Ascending aorta (tissue), 2 donors: ENCODE measurements at regions not wholly inside any gene's neighbourhood (a gene's known extent, or its start where the extent isn't known, plus 50 kb on each side); places are given as distances from the start of the nearest gene placed in this dataset.

Experiments
- DNase-seq, 2 donors: peaks; one replicate each; pipeline ENCODE4 v3.0.0-alpha.2; 2019; ENCODE audit warnings: low spot score in 2 of 2
- H3K27ac ChIP-seq, 2 donors: fragments of 200-600 bp; sonication (generic); one replicate each; pipeline ENCODE4 v1.5.1; 2016 to 2017; ENCODE audit warnings: mild to moderate bottlenecking in 1 of 2
- H3K27me3 ChIP-seq: fragments of 200-600 bp; sonication (generic); one replicate; pipeline ENCODE4 v1.5.1; 2017
- H3K36me3 ChIP-seq, 2 donors: fragments of 200-600 bp; sonication (generic); one replicate each; pipeline ENCODE4 v1.5.1; 2016
- H3K4me1 ChIP-seq, 2 donors: fragments of 200-600 bp; sonication (generic); one replicate each; pipeline ENCODE4 v1.5.1; 2016 to 2017; ENCODE audit warnings: mild to moderate bottlenecking in 1 of 2
- H3K4me3 ChIP-seq, 2 donors: fragments of 200-600 bp; sonication (generic); one replicate each; pipeline ENCODE4 v1.5.1; 2016 to 2017; ENCODE audit warnings: mild to moderate bottlenecking in 1 of 2
- H3K9me3 ChIP-seq, 2 donors: fragments of 200-600 bp; sonication (generic); one replicate each; pipeline ENCODE4 v1.5.1; 2016
- intact Hi-C: fragments of 100-400 bp; cut with DNase I; formaldehyde crosslinking; loops from one replicate; pipeline ENCODE4 v1.15.1; 2023
- TF ChIP-seq, protein P1 (sequence below), 3 experiments: fragments of 200-600 bp in 2 of 3; fragments of 450-650 bp in 1 of 3; sonication (generic) in 2 of 3; IDR thresholded peaks; one replicate each; pipeline ENCODE4 v1.5.1; 2016 to 2019; ENCODE audit warnings: antibody characterized with exemption in 3 of 3, mild to moderate bottlenecking in 1 of 3, moderate library complexity in 1 of 3

DNA sequence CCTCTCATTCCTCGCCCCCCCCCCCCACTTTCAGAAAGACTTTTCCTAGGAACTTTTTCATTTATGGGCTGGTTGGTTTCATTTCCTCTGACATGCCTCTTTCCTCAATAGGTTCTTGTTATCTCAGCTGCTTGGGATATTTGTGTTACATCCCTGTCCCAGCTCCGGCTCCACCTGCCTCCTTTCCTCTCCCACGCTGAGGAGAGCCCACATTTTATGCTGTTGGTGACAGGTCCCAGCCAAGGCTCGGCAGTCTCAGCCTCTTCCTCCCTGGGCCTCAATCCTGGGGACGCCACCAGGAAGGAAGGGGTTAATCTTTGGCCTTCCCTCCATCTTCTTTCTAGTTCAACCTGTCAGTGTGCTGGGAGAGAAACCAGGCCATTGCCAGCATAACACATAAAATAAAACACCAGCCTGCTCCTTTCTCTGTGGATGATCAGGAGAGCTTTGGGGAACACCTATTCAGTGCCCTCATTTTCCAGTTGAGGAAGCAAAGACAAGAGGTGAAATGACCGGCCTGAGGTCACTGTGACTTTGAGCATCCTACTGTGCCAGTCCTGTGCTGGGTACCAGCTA is 216.9 kb upstream of the TNP1 start:
- Histone ChIP-seq H3K4me1 (peaks cover 0 to 10% of the 10 kb centered on the region in 2 donors), H3K27ac (no peak overlapping the region), H3K36me3 (no peaks in the 10 kb centered on the region), H3K27me3 (no peaks in the 10 kb centered on the region), H3K9me3 (no peaks in the 10 kb centered on the region), H3K4me3 (no peak overlapping the region)
- TF ChIP-seq, protein P1, sequence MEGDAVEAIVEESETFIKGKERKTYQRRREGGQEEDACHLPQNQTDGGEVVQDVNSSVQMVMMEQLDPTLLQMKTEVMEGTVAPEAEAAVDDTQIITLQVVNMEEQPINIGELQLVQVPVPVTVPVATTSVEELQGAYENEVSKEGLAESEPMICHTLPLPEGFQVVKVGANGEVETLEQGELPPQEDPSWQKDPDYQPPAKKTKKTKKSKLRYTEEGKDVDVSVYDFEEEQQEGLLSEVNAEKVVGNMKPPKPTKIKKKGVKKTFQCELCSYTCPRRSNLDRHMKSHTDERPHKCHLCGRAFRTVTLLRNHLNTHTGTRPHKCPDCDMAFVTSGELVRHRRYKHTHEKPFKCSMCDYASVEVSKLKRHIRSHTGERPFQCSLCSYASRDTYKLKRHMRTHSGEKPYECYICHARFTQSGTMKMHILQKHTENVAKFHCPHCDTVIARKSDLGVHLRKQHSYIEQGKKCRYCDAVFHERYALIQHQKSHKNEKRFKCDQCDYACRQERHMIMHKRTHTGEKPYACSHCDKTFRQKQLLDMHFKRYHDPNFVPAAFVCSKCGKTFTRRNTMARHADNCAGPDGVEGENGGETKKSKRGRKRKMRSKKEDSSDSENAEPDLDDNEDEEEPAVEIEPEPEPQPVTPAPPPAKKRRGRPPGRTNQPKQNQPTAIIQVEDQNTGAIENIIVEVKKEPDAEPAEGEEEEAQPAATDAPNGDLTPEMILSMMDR (IDR thresholded peaks at IDR 0.05) = no peak
- no peak for DNase-seq
- intact Hi-C loops = no loop called here

DNA sequence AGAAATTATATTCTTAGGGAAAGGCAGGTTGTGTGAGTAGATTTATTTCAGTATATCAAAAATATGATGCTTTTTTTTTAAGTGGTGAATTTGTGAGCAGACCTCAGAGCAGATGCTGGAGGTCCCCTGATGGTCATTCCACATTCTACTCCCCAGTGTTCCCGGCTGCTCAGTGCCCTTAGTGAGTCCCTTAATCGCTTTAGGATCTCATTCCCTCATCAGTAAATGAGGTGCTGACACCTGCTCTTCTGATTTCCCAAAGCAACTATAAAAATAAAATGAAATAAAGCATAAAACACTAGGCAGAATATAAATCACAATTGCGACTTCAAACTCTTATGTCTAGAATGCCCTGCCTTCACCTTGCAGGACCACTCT is 216.2 kb upstream of the TNP1 start:
- Histone ChIP-seq H3K36me3 (no peaks in the 10 kb centered on the region), H3K27ac (no peak overlapping the region), H3K4me3 (no peak overlapping the region), H3K4me1 (peaks cover 0 to 10% of the 10 kb centered on the region in 2 donors), H3K9me3 (no peaks in the 10 kb centered on the region), H3K27me3 (no peaks in the 10 kb centered on the region)
- DNase-seq = no peak
- TF ChIP-seq, protein P1 (IDR thresholded peaks at IDR 0.05) = no peak
- intact Hi-C loops = no loop called here

DNA sequence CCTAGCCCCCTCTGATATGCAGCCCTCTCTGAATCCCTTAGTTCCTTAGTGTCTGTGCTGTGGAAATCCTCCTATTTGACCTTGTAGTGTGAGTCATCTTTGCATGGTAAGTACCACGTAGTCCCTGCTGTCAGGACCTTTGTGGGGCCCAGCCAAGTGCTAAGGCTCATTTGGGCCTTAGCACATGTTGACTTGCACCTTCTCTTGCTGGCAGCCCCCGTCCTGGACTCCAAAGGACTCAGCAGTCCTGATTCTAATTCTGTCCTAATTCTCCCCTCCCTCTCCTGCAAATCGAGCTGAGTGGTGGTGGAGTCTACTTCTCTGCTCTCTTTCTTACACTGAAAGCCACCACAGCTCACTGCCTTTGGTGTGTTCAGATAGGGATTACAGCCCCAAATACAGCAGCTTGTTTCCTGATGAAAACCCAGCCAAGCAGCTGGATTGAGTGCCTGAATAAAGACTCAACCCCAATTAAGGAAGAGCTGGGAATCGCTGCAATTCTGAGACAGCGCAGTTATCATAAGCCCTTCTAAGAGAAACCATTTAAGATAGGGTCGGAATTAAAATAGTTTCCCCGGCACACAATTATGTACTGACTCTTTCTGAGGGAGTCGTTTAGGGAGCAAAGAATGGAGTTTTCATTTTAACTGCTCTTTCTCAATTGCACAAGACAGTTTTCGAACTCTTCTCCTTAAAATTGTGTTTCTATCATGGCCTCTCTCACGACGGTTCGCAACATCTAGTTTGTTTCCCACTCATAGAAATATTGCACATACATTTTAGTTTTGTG is 215.6 kb upstream of the TNP1 start:
- TF ChIP-seq, protein P1 (IDR thresholded peaks at IDR 0.05) = no peak
- no peaks in the 10 kb centered on the region for H3K27me3 ChIP-seq

DNA sequence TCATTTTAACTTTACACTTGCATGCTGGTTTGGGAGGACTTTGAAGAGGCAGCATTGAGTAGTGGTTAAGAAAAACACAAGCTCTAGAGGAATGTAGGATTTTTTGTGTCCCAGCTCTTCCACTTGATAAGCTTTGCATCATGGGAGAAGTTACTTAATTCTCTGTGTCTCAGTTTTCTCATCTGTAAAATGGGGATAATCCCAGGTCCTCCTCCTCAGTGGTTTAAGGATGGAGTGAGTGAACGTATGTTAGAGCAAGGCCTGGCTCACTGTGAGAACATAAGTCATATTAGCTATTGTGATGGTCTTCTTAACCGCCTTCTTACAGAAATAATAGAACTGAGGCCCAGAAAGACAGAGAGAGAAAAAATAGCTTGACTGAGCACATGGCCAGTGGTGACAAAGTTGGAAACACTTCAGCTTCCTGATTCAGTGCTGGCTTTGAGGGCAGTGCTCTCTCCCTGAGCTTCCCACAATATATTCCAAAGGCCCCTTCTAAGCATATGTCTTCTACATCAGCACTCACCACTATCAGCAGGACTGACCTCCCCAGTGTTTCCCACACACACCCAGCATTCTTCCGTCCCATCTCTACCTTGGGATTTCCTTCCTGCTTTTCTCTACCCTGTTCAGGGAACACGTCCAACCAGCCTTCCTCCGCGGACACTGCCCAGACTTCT is 214.9 kb upstream of the TNP1 start:
- Histone ChIP-seq H3K27me3 (no peaks in the 10 kb centered on the region), H3K4me3 (no peak overlapping the region), H3K36me3 (no peaks in the 10 kb centered on the region), H3K9me3 (no peaks in the 10 kb centered on the region), H3K27ac (peak overlapping the region; percentile 38 to 73), H3K4me1 (peaks cover 0 to 10% of the 10 kb centered on the region in 2 donors)
- no peak for DNase-seq
- intact Hi-C loops = no loop called here
- TF ChIP-seq, protein P1 (IDR thresholded peaks at IDR 0.05) = no peak

More for the DNA sequence above, 215.6 kb upstream of the TNP1 start:
- no peaks in the 10 kb centered on the region for H3K9me3 ChIP-seq
- no peaks in the 10 kb centered on the region for H3K36me3 ChIP-seq
- intact Hi-C loops = no loop called here
- peak overlapping the region; percentile 38 to 73 for H3K27ac ChIP-seq
- no peak overlapping the region for H3K4me3 ChIP-seq
- DNase-seq = no peak
- peaks cover 0 to 10% of the 10 kb centered on the region in 2 donors for H3K4me1 ChIP-seq

DNA sequence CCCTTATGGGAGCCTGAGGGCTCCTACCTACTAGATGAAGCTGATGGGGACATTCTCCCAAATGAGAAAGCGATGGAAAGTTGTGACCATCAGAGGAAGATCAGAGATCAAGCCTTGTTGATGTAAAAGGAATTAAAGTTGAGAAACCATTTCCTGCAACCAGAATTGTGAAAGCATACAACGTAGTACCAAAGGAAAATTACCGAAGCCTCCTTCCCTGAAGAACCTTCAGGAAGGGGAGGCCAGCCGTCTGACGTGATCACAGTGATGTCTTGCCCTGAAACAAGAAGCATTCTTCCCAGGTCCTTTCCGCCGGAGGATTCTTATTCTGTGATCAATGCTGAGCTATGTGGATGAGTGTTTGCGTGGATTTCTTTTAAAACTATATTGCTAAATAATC is 211.6 kb upstream of the TNP1 start:
- Histone ChIP-seq H3K36me3 (no peaks in the 10 kb centered on the region), H3K4me3 (no peak overlapping the region), H3K9me3 (no peaks in the 10 kb centered on the region), H3K27me3 (no peaks in the 10 kb centered on the region), H3K27ac (no peak overlapping the region), H3K4me1 (peaks cover 0 to 10% of the 10 kb centered on the region in 2 donors)
- TF ChIP-seq, protein P1 (IDR thresholded peaks at IDR 0.05) = no peak
- intact Hi-C loops = no loop called here
- no peak for DNase-seq
